Neural cell (in vitro differentiated cells): ENCODE measurements at regions not wholly inside any gene's neighbourhood (a gene's known extent, or its start where the extent isn't known, plus 50 kb on each side); places are given as distances from the start of the nearest gene placed in this dataset.

Experiments
- H2AFZ ChIP-seq: fragments of 200-600, 300-800 bp; sonication (generic), shearing (Covaris generic); 2 replicates; pipeline ENCODE4 v1.6.0; 2014; ENCODE audit warnings: low read depth, mild to moderate bottlenecking, antibody characterized with exemption, low read length, moderate library complexity
- H3F3A ChIP-seq: fragments of 200-600 bp; shearing (Covaris generic); 2 replicates; pipeline ENCODE4 v1.6.1; 2016; ENCODE audit warnings: mild to moderate bottlenecking, moderate library complexity, mixed read lengths, antibody characterized with exemption, low read length; ENCODE audit not compliant: insufficient read depth, poor library complexity, severe bottlenecking
- H3K27ac ChIP-seq: fragments of 200-600, 300-800 bp; sonication (generic), shearing (Covaris generic); 2 replicates; pipeline ENCODE4 v1.5.1; 2014; ENCODE audit warnings: mild to moderate bottlenecking, low read length, moderate library complexity
- H3K27me3 ChIP-seq: fragments of 300-800, 200-600 bp; sonication (generic), shearing (Covaris generic); 2 replicates; pipeline ENCODE4 v1.6.0; 2014; ENCODE audit warnings: mild to moderate bottlenecking, low read depth, low read length, moderate library complexity; ENCODE audit not compliant: insufficient read depth
- H3K36me3 ChIP-seq: fragments of 300-800, 200-600 bp; sonication (generic), shearing (Covaris generic); 2 replicates; pipeline ENCODE4 v1.5.1; 2014; ENCODE audit warnings: mild to moderate bottlenecking, antibody characterized with exemption, low read length, moderate library complexity; ENCODE audit not compliant: insufficient read depth
- H3K4me2 ChIP-seq: fragments of 300-800, 200-600 bp; sonication (generic), shearing (Covaris generic); 2 replicates; pipeline ENCODE4 v1.6.0; 2014; ENCODE audit warnings: mild to moderate bottlenecking, low read length
- H3K4me3 ChIP-seq: fragments of 300-800, 200-600 bp; sonication (generic), shearing (Covaris generic); 2 replicates; pipeline ENCODE4 v1.5.1; 2014; ENCODE audit warnings: mild to moderate bottlenecking, low read length, moderate library complexity
- H3K79me2 ChIP-seq: fragments of 200-600 bp; shearing (Covaris generic); replicated peaks from 2 replicates; pipeline ENCODE4 v1.6.0; 2014; ENCODE audit warnings: mild to moderate bottlenecking, low read length, moderate library complexity; ENCODE audit not compliant: insufficient read depth
- H3K9ac ChIP-seq: fragments of 300-800, 200-600 bp; sonication (generic), shearing (Covaris generic); 2 replicates; pipeline ENCODE4 v1.6.1; 2016; ENCODE audit warnings: mild to moderate bottlenecking, low read length, mixed read lengths
- H3K9me2 ChIP-seq: fragments of 200-600 bp; shearing (Covaris generic); 2 replicates; pipeline ENCODE4 v1.6.1; 2016; ENCODE audit warnings: mild to moderate bottlenecking, low read length, mixed read lengths; ENCODE audit not compliant: insufficient read depth
- H3K9me3 ChIP-seq: fragments of 200-600, 300-800 bp; sonication (generic), shearing (Covaris generic); 2 replicates; pipeline ENCODE4 v1.6.1; 2016; ENCODE audit warnings: mild to moderate bottlenecking, mixed run types, low read length, moderate library complexity, mixed read lengths
- H4K20me1 ChIP-seq: fragments of 200-600 bp; shearing (Covaris generic); 2 replicates; pipeline ENCODE4 v1.6.1; 2016; ENCODE audit warnings: mild to moderate bottlenecking, mixed run types; ENCODE audit not compliant: insufficient read depth
- EP300 ChIP-seq: fragments of 450-650 bp; conservative IDR thresholded peaks from 2 replicates; pipeline ENCODE4 v1.6.1; 2014; ENCODE audit warnings: antibody characterized with exemption, mild to moderate bottlenecking, moderate library complexity; ENCODE audit not compliant: poor library complexity, severe bottlenecking
- EZH2 ChIP-seq: fragments of 200-600, 300-800 bp; shearing (Covaris generic), sonication (generic); IDR thresholded peaks from 2 replicates; pipeline ENCODE4 v1.6.1; 2014; ENCODE audit warnings: antibody characterized with exemption, low read length, borderline replicate concordance, mild to moderate bottlenecking; ENCODE audit not compliant: insufficient read depth, poor library complexity, severe bottlenecking
- MXI1 ChIP-seq: fragments of 450-650 bp; conservative IDR thresholded peaks from 2 replicates; pipeline ENCODE4 v1.6.1; 2014; ENCODE audit warnings: antibody characterized with exemption, mild to moderate bottlenecking; ENCODE audit not compliant: poor library complexity, severe bottlenecking
- POLR2AphosphoS5 ChIP-seq: IDR thresholded peaks from 2 replicates; pipeline ENCODE4 v1.6.1; 2012
- RAD21 ChIP-seq: fragments of 450-650 bp; conservative IDR thresholded peaks from 2 replicates; pipeline ENCODE4 v1.6.1; 2014; ENCODE audit warnings: antibody characterized with exemption, mild to moderate bottlenecking, moderate library complexity
- SMC3 ChIP-seq: fragments of 450-650 bp; conservative IDR thresholded peaks from 2 replicates; pipeline ENCODE4 v1.6.1; 2014; ENCODE audit warnings: antibody characterized with exemption, mild to moderate bottlenecking, moderate library complexity; ENCODE audit not compliant: poor library complexity
- TAF1 ChIP-seq: IDR thresholded peaks from 2 replicates; pipeline ENCODE4 v1.6.1; 2012; ENCODE audit warnings: low read depth
- TF ChIP-seq, protein P1 (sequence below): fragments of 450-650 bp; IDR thresholded peaks from 2 replicates; pipeline ENCODE4 v1.5.1; 2014; ENCODE audit warnings: antibody characterized with exemption, mild to moderate bottlenecking, moderate library complexity; ENCODE audit not compliant: poor library complexity, severe bottlenecking
- TF ChIP-seq, protein P2 (sequence below): IDR thresholded peaks from 2 replicates; pipeline ENCODE4 v1.6.1; 2012; ENCODE audit warnings: borderline replicate concordance

DNA sequence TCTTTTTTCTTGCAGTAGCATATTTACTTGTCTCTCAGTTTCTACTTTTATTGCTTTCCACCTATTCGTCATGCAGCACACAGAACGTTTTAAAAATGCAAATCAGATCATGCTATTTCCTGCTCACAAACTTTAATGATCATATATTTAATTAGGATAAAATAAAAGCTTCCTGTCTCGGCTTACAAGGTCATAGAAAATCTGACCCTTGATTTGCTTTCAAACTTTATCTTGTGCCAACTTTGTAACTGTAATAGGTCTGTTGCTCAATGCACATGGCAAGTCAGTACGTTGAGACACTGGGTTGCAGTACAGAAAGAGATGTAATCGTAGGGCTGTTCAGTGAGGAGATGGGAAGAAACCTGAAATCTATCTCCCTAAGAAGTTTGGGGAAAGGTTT is 95.6 kb upstream of the CSNK1A1L start:
- H3K79me2 ChIP-seq = no peaks in the 10 kb centered on the region
- TF ChIP-seq, protein P1, sequence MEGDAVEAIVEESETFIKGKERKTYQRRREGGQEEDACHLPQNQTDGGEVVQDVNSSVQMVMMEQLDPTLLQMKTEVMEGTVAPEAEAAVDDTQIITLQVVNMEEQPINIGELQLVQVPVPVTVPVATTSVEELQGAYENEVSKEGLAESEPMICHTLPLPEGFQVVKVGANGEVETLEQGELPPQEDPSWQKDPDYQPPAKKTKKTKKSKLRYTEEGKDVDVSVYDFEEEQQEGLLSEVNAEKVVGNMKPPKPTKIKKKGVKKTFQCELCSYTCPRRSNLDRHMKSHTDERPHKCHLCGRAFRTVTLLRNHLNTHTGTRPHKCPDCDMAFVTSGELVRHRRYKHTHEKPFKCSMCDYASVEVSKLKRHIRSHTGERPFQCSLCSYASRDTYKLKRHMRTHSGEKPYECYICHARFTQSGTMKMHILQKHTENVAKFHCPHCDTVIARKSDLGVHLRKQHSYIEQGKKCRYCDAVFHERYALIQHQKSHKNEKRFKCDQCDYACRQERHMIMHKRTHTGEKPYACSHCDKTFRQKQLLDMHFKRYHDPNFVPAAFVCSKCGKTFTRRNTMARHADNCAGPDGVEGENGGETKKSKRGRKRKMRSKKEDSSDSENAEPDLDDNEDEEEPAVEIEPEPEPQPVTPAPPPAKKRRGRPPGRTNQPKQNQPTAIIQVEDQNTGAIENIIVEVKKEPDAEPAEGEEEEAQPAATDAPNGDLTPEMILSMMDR = no peak
- no peak for TF ChIP-seq MXI1
- no peak overlapping the region for H2AFZ ChIP-seq
- H3F3A ChIP-seq = no peaks in the 10 kb centered on the region
- no peaks in the 10 kb centered on the region for H3K9me2 ChIP-seq
- H3K9ac ChIP-seq = no peak overlapping the region
- H4K20me1 ChIP-seq = no peaks in the 10 kb centered on the region
- no peak overlapping the region for H3K4me2 ChIP-seq
- H3K36me3 ChIP-seq = no peaks in the 10 kb centered on the region
- no peaks in the 10 kb centered on the region for H3K27me3 ChIP-seq
- H3K9me3 ChIP-seq = no peaks in the 10 kb centered on the region
- no peak overlapping the region for H3K27ac ChIP-seq
- H3K4me3 ChIP-seq = no peak overlapping the region

DNA sequence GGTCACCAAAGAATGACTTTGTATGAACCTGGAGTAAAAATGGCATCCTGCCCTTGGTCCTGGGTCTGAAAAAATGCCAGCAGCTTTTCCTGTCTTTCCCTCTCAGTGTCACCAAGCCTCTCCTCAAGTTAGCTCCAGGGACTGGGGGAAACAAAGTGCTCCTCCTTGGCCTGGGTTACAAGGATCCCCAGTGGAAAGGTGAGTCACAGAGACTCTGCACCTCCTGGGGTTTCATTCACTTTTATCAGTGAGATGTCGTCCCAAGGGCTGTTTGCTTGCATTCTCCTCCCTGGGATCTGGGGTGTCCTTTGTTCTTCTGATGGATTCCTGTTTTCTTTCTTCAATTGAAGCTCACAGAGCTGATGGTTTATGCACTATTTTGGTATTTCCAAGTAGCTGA is 93.2 kb upstream of the CSNK1A1L start:
- Histone ChIP-seq H3K27ac (no peak overlapping the region), H2AFZ (no peak overlapping the region), H3K9me3 (no peaks in the 10 kb centered on the region), H3K9ac (no peak overlapping the region), H3K27me3 (no peaks in the 10 kb centered on the region), H3F3A (no peaks in the 10 kb centered on the region), H3K9me2 (no peaks in the 10 kb centered on the region), H3K4me3 (no peak overlapping the region), H3K4me2 (no peak overlapping the region), H3K79me2 (no peaks in the 10 kb centered on the region), H4K20me1 (no peaks in the 10 kb centered on the region), H3K36me3 (no peaks in the 10 kb centered on the region)
- TF ChIP-seq TAF1 (no peak), EP300 (no peak), MXI1 (no peak), SMC3 (no peak), POLR2AphosphoS5 (no peak), EZH2 (no peak), RAD21 (no peak)
- TF ChIP-seq, protein P2, sequence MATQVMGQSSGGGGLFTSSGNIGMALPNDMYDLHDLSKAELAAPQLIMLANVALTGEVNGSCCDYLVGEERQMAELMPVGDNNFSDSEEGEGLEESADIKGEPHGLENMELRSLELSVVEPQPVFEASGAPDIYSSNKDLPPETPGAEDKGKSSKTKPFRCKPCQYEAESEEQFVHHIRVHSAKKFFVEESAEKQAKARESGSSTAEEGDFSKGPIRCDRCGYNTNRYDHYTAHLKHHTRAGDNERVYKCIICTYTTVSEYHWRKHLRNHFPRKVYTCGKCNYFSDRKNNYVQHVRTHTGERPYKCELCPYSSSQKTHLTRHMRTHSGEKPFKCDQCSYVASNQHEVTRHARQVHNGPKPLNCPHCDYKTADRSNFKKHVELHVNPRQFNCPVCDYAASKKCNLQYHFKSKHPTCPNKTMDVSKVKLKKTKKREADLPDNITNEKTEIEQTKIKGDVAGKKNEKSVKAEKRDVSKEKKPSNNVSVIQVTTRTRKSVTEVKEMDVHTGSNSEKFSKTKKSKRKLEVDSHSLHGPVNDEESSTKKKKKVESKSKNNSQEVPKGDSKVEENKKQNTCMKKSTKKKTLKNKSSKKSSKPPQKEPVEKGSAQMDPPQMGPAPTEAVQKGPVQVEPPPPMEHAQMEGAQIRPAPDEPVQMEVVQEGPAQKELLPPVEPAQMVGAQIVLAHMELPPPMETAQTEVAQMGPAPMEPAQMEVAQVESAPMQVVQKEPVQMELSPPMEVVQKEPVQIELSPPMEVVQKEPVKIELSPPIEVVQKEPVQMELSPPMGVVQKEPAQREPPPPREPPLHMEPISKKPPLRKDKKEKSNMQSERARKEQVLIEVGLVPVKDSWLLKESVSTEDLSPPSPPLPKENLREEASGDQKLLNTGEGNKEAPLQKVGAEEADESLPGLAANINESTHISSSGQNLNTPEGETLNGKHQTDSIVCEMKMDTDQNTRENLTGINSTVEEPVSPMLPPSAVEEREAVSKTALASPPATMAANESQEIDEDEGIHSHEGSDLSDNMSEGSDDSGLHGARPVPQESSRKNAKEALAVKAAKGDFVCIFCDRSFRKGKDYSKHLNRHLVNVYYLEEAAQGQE = no peak
- TF ChIP-seq, protein P1 = no peak
